SK-N-SH treated with all-trans-retinoic acid at 6 μM for 48 hours (cell line): ENCODE measurements at regions not wholly inside any gene's neighbourhood (a gene's known extent, or its start where the extent isn't known, plus 50 kb on each side); places are given as distances from the start of the nearest gene placed in this dataset.

Experiments used
- ATAC-seq: fragments of 200-7000 bp; cut with Tn5 transposase; 3 replicates; pipeline ENCODE4 v1.9.1; 2020; ENCODE audit warnings: mild to moderate bottlenecking, moderate library complexity
- ARNTL ChIP-seq: fragments of 450-650 bp; formaldehyde crosslinking; IDR thresholded peaks from 2 replicates; pipeline ENCODE4 v1.5.0; 2020; ENCODE audit warnings: low read depth, mild to moderate bottlenecking, moderate library complexity, borderline replicate concordance
- BACH2 ChIP-seq: fragments of 250-450 bp; sonication (Bioruptor Pico); IDR thresholded peaks from 2 replicates; pipeline ENCODE4 v1.9.0; 2021; ENCODE audit warnings: mild to moderate bottlenecking, borderline replicate concordance
- CREB5 ChIP-seq: fragments of 250-450 bp; sonication (Bioruptor Pico); IDR thresholded peaks from 2 replicates; pipeline ENCODE4 v1.5.1; 2020; ENCODE audit warnings: low read depth, mild to moderate bottlenecking, moderate library complexity
- CSDC2 ChIP-seq: fragments of 250-450 bp; sonication (Bioruptor Pico); IDR thresholded peaks from 2 replicates; pipeline ENCODE4 v1.5.0; 2020; ENCODE audit warnings: mild to moderate bottlenecking, moderate library complexity
- ESRRG ChIP-seq: fragments of 250-450 bp; sonication (Bioruptor Pico); IDR thresholded peaks from 2 replicates; pipeline ENCODE4 v1.6.1; 2021; ENCODE audit warnings: mild to moderate bottlenecking
- GLIS3 ChIP-seq: fragments of 250-450 bp; sonication (Bioruptor Pico); IDR thresholded peaks from 2 replicates; pipeline ENCODE4 v1.5.0; 2020; ENCODE audit warnings: mild to moderate bottlenecking, moderate library complexity
- ISL1 ChIP-seq: fragments of 250-450 bp; sonication (Bioruptor Pico); IDR thresholded peaks from 2 replicates; pipeline ENCODE4 v2.1.2; 2022; ENCODE audit warnings: mild to moderate bottlenecking, moderate library complexity
- OSR1 ChIP-seq: fragments of 250-450 bp; sonication (Bioruptor Pico); IDR thresholded peaks from 2 replicates; pipeline ENCODE4 v1.8.0; 2022; ENCODE audit warnings: moderate library complexity, mild to moderate bottlenecking, inconsistent platforms
- PPARA ChIP-seq: fragments of 250-450 bp; sonication (Bioruptor Pico); IDR thresholded peaks from 2 replicates; pipeline ENCODE4 v1.5.0; 2020; ENCODE audit warnings: mild to moderate bottlenecking, borderline replicate concordance
- RARB ChIP-seq: fragments of 250-450 bp; sonication (Bioruptor Pico); IDR thresholded peaks from 2 replicates; pipeline ENCODE4 v1.8.0; 2021; ENCODE audit warnings: mild to moderate bottlenecking, moderate library complexity
- TCF4 ChIP-seq: fragments of 250-450 bp; sonication (Bioruptor Pico); IDR thresholded peaks from 2 replicates; pipeline ENCODE4 v1.8.0; 2021; ENCODE audit warnings: mild to moderate bottlenecking, moderate library complexity, borderline replicate concordance
- TOX ChIP-seq: fragments of 250-450 bp; sonication (Bioruptor Pico); IDR thresholded peaks from 2 replicates; pipeline ENCODE4 v1.8.0; 2021; ENCODE audit warnings: mild to moderate bottlenecking, moderate library complexity, borderline replicate concordance
- TSHZ2 ChIP-seq: fragments of 250-450 bp; sonication (Bioruptor Pico); IDR thresholded peaks from 2 replicates; pipeline ENCODE4 v1.5.0; 2020; ENCODE audit warnings: mild to moderate bottlenecking, moderate library complexity
- ZC3H10 ChIP-seq: fragments of 250-450 bp; sonication (Bioruptor Pico); IDR thresholded peaks from 2 replicates; pipeline ENCODE4 v1.5.1; 2021; ENCODE audit warnings: mild to moderate bottlenecking, moderate library complexity
- ZFP3 ChIP-seq: fragments of 250-450 bp; sonication (Bioruptor Pico); IDR thresholded peaks from 2 replicates; pipeline ENCODE4 v1.5.0; 2020; ENCODE audit warnings: mild to moderate bottlenecking, moderate library complexity
- ZFP30 ChIP-seq: fragments of 450-650 bp; formaldehyde crosslinking; IDR thresholded peaks from 2 replicates; pipeline ENCODE4 v1.5.0; 2022; ENCODE audit warnings: mild to moderate bottlenecking, moderate library complexity
- ZNF565 ChIP-seq: fragments of 450-650 bp; formaldehyde crosslinking; conservative IDR thresholded peaks from 2 replicates; pipeline ENCODE4 v1.5.0; 2020; ENCODE audit warnings: low read depth, mild to moderate bottlenecking, moderate library complexity
- ZNF70 ChIP-seq: fragments of 450-650 bp; formaldehyde crosslinking; IDR thresholded peaks from 2 replicates; pipeline ENCODE4 v1.5.0; 2020; ENCODE audit warnings: mild to moderate bottlenecking, moderate library complexity
- ZNF8 ChIP-seq: fragments of 450-650 bp; formaldehyde crosslinking; IDR thresholded peaks from 2 replicates; pipeline ENCODE4 v1.5.0; 2020; ENCODE audit warnings: mild to moderate bottlenecking, moderate library complexity
- TF ChIP-seq, protein P1 (sequence below): fragments of 250-450 bp; sonication (Bioruptor Pico); IDR thresholded peaks from 2 replicates; pipeline ENCODE4 v1.8.0; 2020; ENCODE audit warnings: mild to moderate bottlenecking, moderate library complexity, borderline replicate concordance
- TF ChIP-seq, protein P2 (sequence below): fragments of 250-450 bp; sonication (Bioruptor Pico); IDR thresholded peaks from 2 replicates; pipeline ENCODE4 v1.5.1; 2021; ENCODE audit warnings: mild to moderate bottlenecking, moderate library complexity

DNA sequence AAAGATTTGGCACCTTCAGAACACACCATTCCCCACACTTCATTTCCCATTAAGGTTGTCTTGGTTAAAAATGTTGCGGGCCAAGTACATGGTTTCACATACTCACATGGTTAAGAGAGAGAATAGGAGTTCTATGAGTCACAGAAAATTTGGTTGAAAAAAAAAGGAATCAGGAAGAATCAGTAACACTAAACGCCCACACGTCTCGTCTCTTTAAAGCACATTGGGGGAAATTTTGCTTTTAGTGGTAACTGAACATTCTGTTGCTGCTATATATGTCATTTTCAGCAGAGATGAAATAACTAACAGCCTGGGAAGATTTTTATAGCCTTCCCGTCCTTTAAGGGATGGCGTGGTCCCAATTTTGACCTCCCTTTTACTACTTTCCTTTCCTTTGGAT lies 132.9 kb upstream of the ERG start:
- TF ChIP-seq ZNF565 (no peak), ESRRG (CRISPR knock-in tag) (no peak), ZNF8 (no peak), TOX (CRISPR knock-in tag) (no peak), CSDC2 (CRISPR knock-in tag) (no peak), ZFP3 (no peak), ARNTL (CRISPR knock-in tag) (no peak), ISL1 (CRISPR knock-in tag) (no peak), ZFP30 (CRISPR knock-in tag) (no peak), ZNF70 (CRISPR knock-in tag) (no peak), ZC3H10 (CRISPR knock-in tag) (no peak)
- TF ChIP-seq, protein P1, sequence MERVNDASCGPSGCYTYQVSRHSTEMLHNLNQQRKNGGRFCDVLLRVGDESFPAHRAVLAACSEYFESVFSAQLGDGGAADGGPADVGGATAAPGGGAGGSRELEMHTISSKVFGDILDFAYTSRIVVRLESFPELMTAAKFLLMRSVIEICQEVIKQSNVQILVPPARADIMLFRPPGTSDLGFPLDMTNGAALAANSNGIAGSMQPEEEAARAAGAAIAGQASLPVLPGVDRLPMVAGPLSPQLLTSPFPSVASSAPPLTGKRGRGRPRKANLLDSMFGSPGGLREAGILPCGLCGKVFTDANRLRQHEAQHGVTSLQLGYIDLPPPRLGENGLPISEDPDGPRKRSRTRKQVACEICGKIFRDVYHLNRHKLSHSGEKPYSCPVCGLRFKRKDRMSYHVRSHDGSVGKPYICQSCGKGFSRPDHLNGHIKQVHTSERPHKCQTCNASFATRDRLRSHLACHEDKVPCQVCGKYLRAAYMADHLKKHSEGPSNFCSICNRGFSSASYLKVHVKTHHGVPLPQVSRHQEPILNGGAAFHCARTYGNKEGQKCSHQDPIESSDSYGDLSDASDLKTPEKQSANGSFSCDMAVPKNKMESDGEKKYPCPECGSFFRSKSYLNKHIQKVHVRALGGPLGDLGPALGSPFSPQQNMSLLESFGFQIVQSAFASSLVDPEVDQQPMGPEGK = no peak
- no peak for ATAC-seq

- ATAC-seq = no peak
- no peak for TF ChIP-seq BACH2
- no peak for TF ChIP-seq PPARA (CRISPR knock-in tag)
- no peak for TF ChIP-seq TOX (CRISPR knock-in tag)
- no peak for TF ChIP-seq ARNTL (CRISPR knock-in tag)
- no peak for TF ChIP-seq ZFP3
- TF ChIP-seq, protein P1 = no peak
- TF ChIP-seq RARB = no peak
- TF ChIP-seq CSDC2 (CRISPR knock-in tag) = no peak
- no peak for TF ChIP-seq ZC3H10 (CRISPR knock-in tag)
- TF ChIP-seq TCF4 = no peak
- no peak for TF ChIP-seq ZNF8
- no peak for TF ChIP-seq ESRRG (CRISPR knock-in tag)
- TF ChIP-seq CREB5 (CRISPR knock-in tag) = no peak
- no peak for TF ChIP-seq GLIS3 (CRISPR knock-in tag)
These were observed 133.4 kb upstream of the ERG start for GRCh38 chr21:38631676-38632075.

DNA sequence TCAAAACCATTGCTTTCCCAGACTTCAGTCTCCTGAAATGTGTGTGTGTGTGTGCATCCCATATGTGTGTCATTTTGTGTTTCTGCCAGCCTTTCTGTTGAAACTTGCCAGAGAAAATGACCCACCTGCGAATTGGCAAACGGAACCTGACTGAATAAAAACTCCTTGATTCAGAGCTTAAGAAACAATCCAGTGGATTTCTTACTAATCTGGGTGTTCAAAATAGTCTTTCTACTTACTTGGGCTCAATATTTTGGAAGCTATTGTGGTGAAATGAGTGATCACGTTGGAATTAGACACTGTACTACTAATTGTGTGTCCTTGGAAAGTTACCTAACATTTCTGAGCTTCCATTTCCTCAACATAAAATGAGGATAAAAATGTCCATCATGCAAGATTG lies 138.9 kb upstream of the ERG start:
- no peak for ATAC-seq
- TF ChIP-seq OSR1 (CRISPR knock-in tag) (no peak), GLIS3 (CRISPR knock-in tag) (no peak), ZNF8 (no peak), TSHZ2 (CRISPR knock-in tag) (no peak), TOX (CRISPR knock-in tag) (no peak), CREB5 (CRISPR knock-in tag) (no peak), ZFP30 (CRISPR knock-in tag) (no peak), ESRRG (CRISPR knock-in tag) (no peak), PPARA (CRISPR knock-in tag) (no peak), ZNF565 (no peak), RARB (no peak), ISL1 (CRISPR knock-in tag) (no peak), TCF4 (no peak), ZC3H10 (CRISPR knock-in tag) (no peak)
- TF ChIP-seq, protein P2, sequence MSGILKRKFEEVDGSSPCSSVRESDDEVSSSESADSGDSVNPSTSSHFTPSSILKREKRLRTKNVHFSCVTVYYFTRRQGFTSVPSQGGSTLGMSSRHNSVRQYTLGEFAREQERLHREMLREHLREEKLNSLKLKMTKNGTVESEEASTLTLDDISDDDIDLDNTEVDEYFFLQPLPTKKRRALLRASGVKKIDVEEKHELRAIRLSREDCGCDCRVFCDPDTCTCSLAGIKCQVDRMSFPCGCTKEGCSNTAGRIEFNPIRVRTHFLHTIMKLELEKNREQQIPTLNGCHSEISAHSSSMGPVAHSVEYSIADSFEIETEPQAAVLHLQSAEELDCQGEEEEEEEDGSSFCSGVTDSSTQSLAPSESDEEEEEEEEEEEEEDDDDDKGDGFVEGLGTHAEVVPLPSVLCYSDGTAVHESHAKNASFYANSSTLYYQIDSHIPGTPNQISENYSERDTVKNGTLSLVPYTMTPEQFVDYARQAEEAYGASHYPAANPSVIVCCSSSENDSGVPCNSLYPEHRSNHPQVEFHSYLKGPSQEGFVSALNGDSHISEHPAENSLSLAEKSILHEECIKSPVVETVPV (CRISPR knock-in tag) = no peak
- TF ChIP-seq, protein P1 = no peak
